Tibial nerve (tissue), 4 donors: ENCODE measurements at regions not wholly inside any gene's neighbourhood (a gene's known extent, or its start where the extent isn't known, plus 50 kb on each side); places are given as distances from the start of the nearest gene placed in this dataset.
"Not testable (repeated sequence)": the region's sequence is repeated elsewhere in the genome, so short reads cannot be mapped to it uniquely, and the experiment has no call there.

Experiments used
- DNase-seq, 2 donors: peaks; one replicate each; pipeline ENCODE4 v3.0.0-alpha.2; 2019; ENCODE audit warnings: low spot score in 2 of 2
- H3K27ac ChIP-seq, 4 donors: fragments of 200-600 bp; sonication (generic) in 3 of 4; one replicate each; pipeline ENCODE4 v1.5.1; 2017 to 2019; ENCODE audit warnings: mild to moderate bottlenecking in 1 of 4
- H3K27me3 ChIP-seq, 2 donors: fragments of 200-600 bp; sonication (generic) in 1 of 2; one replicate each; pipeline versions ENCODE4 v1.5.1 to v1.6.0; 2017 to 2019
- H3K36me3 ChIP-seq, 3 donors: fragments of 200-600 bp; sonication (generic); one replicate each; pipeline ENCODE4 v1.5.1; 2018 to 2019
- H3K4me1 ChIP-seq, 4 donors: fragments of 200-600 bp; sonication (generic) in 3 of 4; one replicate each; pipeline ENCODE4 v1.5.1; 2017 to 2019
- H3K4me3 ChIP-seq, 4 donors: fragments of 200-600 bp; sonication (generic) in 3 of 4; one replicate each; pipeline ENCODE4 v1.5.1; 2017 to 2019; ENCODE audit warnings: mild to moderate bottlenecking in 1 of 4, moderate library complexity in 1 of 4
- H3K9me3 ChIP-seq, 4 donors: fragments of 200-600 bp; sonication (generic) in 3 of 4; one replicate each; pipeline ENCODE4 v1.5.1; 2017 to 2019
- CTCF ChIP-seq, 5 experiments: fragments of 200-600 bp in 3 of 5; fragments of 450-650 bp in 2 of 5; sonication (generic) in 3 of 5; IDR thresholded peaks; one replicate each; pipeline ENCODE4 v1.5.1; 2016 to 2019; ENCODE audit warnings: antibody characterized with exemption in 5 of 5, mild to moderate bottlenecking in 3 of 5, moderate library complexity in 2 of 5
- EP300 ChIP-seq, 2 donors: sonication (generic); formaldehyde crosslinking; IDR thresholded peaks; one replicate each; pipeline ENCODE4 v1.6.1; 2017; ENCODE audit warnings: antibody characterized with exemption in 2 of 2, mild to moderate bottlenecking in 1 of 2
- POLR2A ChIP-seq, 2 donors: fragments of 450-650 bp; IDR thresholded peaks; one replicate each; pipeline ENCODE4 v1.6.1; 2017; ENCODE audit warnings: antibody characterized with exemption in 2 of 2, mild to moderate bottlenecking in 2 of 2, moderate library complexity in 2 of 2
- WGBS, 2 donors: methylation state at CpG; one replicate each; pipeline ENCODE4 v1.1.5; 2018; 5-methylcytosine and 5-hydroxymethylcytosine counted together

GRCh38 chr2:194526121-194526520, 1130.9 kb upstream of the SLC39A10 start:
- Histone ChIP-seq H3K4me3 (no peak overlapping the region), H3K4me1 (no peaks in the 10 kb centered on the region), H3K27me3 (no peaks in the 10 kb centered on the region), H3K36me3 (no peaks in the 10 kb centered on the region), H3K27ac (no peak overlapping the region), H3K9me3 (no peaks in the 10 kb centered on the region)
- TF ChIP-seq POLR2A (IDR thresholded peaks at IDR 0.05) (no peak), EP300 (IDR thresholded peaks at IDR 0.05) (no peak), CTCF (IDR thresholded peaks at IDR 0.05) (no peak)
- no peak for DNase-seq

- no peak for TF ChIP-seq CTCF (IDR thresholded peaks at IDR 0.05)
- TF ChIP-seq POLR2A (IDR thresholded peaks at IDR 0.05), result no peak
- TF ChIP-seq EP300 (IDR thresholded peaks at IDR 0.05), result no peak
- Histone ChIP-seq H3K4me3 (no peak overlapping the region), H3K4me1 (no peaks in the 10 kb centered on the region), H3K27me3 (no peaks in the 10 kb centered on the region), H3K27ac (no peak overlapping the region), H3K9me3 (peaks cover 0 to 3% (median 0%) of the 10 kb centered on the region in 4 donors), H3K36me3 (no peaks in the 10 kb centered on the region)
- WGBS, 2 donors, result 66 to 77% methylated on average over 2 of the region's 2 CpGs
- no peak for DNase-seq
These were observed 1142.7 kb upstream of the SLC39A10 start for GRCh38 chr2:194514281-194514680.

GRCh38 chr2:194511070-194511469, 1146.0 kb upstream of the SLC39A10 start:
- H3K9me3 ChIP-seq, H3K27me3 ChIP-seq, H3K4me1 ChIP-seq, H3K36me3 ChIP-seq, DNase-seq, H3K4me3 ChIP-seq, H3K27ac ChIP-seq: not testable (repeated sequence)
- whole genome bisulfite sequencing, 2 donors, result 67 to 86% methylated on average over 2 of the region's 2 CpGs

- 69 to 80% methylated on average over 3 of the region's 3 CpGs for WGBS, 2 donors
- not testable (repeated sequence) for H3K27ac ChIP-seq, H3K4me3 ChIP-seq, H3K27me3 ChIP-seq, H3K4me1 ChIP-seq, H3K36me3 ChIP-seq, DNase-seq, H3K9me3 ChIP-seq
These were observed 1152.2 kb upstream of the SLC39A10 start for GRCh38 chr2:194504876-194505275.

GRCh38 chr2:194495046-194495445, 1162.0 kb upstream of the SLC39A10 start:
- no peaks in the 10 kb centered on the region for H3K36me3 ChIP-seq
- H3K9me3 ChIP-seq, result no peaks in the 10 kb centered on the region
- H3K27ac ChIP-seq, result no peak overlapping the region
- H3K4me1 ChIP-seq, result no peaks in the 10 kb centered on the region
- no peaks in the 10 kb centered on the region for H3K27me3 ChIP-seq
- DNase-seq, result no peak
- TF ChIP-seq POLR2A (IDR thresholded peaks at IDR 0.05) (no peak), EP300 (IDR thresholded peaks at IDR 0.05) (no peak), CTCF (IDR thresholded peaks at IDR 0.05) (no peak)
- no peak overlapping the region for H3K4me3 ChIP-seq

GRCh38 chr2:194494401-194494800, 1162.6 kb upstream of the SLC39A10 start:
- Histone ChIP-seq H3K27ac (no peak overlapping the region), H3K4me3 (no peak overlapping the region), H3K36me3 (no peaks in the 10 kb centered on the region), H3K4me1 (no peaks in the 10 kb centered on the region), H3K9me3 (no peaks in the 10 kb centered on the region), H3K27me3 (no peaks in the 10 kb centered on the region)
- TF ChIP-seq EP300 (IDR thresholded peaks at IDR 0.05) (no peak), POLR2A (IDR thresholded peaks at IDR 0.05) (no peak), CTCF (IDR thresholded peaks at IDR 0.05) (no peak)
- DNase-seq, result no peak
